Tibial nerve (tissue), 3 donors: ENCODE measurements at regions not wholly inside any gene's neighbourhood (a gene's known extent, or its start where the extent isn't known, plus 50 kb on each side); places are given as distances from the start of the nearest gene placed in this dataset.

Experiments
- POLR2A ChIP-seq, 2 donors: fragments of 450-650 bp; IDR thresholded peaks; one replicate each; pipeline ENCODE4 v1.6.1; 2017; ENCODE audit warnings: antibody characterized with exemption in 2 of 2, mild to moderate bottlenecking in 2 of 2, moderate library complexity in 2 of 2
- TF ChIP-seq, protein P1 (sequence below), 5 experiments: fragments of 200-600 bp in 3 of 5; fragments of 450-650 bp in 2 of 5; sonication (generic) in 3 of 5; IDR thresholded peaks; one replicate each; pipeline ENCODE4 v1.5.1; 2016 to 2019; ENCODE audit warnings: antibody characterized with exemption in 5 of 5, mild to moderate bottlenecking in 3 of 5, moderate library complexity in 2 of 5

DNA sequence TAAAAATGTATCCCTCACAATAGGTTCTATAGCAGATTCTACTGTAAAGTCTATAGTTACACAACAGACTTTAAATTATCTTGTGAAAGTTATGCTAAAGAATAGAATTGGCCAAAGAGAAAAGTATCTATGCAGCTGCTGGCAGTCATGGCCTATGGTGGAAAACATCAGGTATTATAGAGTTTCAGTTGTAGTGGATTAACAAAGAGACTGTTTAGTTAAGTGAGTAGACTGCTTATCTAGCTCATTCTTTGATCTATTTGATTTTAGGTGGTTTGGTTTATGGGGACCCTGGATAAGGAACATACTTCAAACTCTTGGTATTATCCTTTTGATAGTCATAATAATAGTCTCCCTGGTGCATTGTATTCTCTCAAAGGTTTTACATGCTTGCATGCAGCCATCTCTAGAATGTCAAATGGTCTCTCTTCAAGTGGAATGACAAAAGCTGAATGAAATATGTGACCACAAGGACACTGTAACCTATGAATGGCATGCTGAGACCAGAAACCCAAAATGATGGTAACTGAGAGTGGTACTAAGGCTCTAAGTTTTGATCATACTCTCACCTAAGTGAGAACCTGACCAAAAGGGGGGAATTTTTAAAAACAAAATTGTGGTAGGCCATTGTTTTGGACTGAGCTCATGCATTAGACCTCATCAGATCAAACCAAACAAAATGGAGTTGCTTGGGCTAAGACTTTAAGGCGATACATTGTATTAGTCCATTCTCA is 54.9 kb upstream of the NAMPT start:
- TF ChIP-seq, protein P1, sequence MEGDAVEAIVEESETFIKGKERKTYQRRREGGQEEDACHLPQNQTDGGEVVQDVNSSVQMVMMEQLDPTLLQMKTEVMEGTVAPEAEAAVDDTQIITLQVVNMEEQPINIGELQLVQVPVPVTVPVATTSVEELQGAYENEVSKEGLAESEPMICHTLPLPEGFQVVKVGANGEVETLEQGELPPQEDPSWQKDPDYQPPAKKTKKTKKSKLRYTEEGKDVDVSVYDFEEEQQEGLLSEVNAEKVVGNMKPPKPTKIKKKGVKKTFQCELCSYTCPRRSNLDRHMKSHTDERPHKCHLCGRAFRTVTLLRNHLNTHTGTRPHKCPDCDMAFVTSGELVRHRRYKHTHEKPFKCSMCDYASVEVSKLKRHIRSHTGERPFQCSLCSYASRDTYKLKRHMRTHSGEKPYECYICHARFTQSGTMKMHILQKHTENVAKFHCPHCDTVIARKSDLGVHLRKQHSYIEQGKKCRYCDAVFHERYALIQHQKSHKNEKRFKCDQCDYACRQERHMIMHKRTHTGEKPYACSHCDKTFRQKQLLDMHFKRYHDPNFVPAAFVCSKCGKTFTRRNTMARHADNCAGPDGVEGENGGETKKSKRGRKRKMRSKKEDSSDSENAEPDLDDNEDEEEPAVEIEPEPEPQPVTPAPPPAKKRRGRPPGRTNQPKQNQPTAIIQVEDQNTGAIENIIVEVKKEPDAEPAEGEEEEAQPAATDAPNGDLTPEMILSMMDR (IDR thresholded peaks at IDR 0.05), result no peak
- TF ChIP-seq POLR2A (IDR thresholded peaks at IDR 0.05), result no peak
